GM19238 (cell line): ENCODE measurements at regions not wholly inside any gene's neighbourhood (a gene's known extent, or its start where the extent isn't known, plus 50 kb on each side); places are given as distances from the start of the nearest gene placed in this dataset.

Experiments
- DNase-seq: peaks from one replicate; pipeline ENCODE4 v3.0.0; 2011; ENCODE audit warnings: low spot score; ENCODE audit not compliant: insufficient read length

DNA sequence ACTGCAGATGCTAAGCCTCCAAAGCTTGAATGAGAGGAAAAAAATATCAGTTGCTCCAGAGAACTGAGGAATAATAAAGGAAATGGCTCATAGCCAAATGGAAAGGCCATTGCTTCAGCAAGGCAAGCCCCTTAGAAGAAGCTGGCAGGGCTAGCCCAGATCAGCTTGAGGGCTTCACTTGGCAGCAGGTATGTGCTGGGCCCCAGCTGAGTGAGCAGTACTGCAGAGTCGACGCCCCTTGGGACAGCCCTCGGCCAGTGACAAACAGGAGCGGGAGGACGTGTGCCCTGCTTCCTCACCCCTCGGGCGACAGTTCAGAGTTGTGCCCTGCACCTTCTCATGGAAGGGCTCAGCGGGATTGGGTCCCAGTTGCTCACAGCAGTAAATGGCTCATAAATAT, 1031.2 kb upstream of the TMEM132C start:
- no peak for DNase-seq

DNA sequence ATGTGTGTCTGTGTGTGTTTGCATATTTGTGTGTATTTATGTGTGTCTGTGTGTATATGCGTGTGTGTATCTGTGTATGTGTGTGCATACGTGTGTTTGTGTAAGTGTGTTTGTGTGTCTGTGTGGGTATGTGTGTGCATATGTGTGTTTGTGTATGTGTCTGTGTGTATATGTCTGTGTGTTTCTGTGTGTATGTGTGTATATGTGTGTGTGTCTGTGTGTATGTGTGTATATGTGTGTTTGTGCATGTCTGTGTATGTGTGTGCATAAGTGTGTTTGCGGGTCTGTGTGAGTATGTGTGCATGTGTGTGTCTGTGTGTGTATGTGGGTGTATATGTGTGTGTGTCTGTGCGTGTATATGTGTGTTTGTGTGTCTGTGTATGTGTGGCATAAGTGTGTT, 1030.5 kb upstream of the TMEM132C start:
- DNase-seq: no peak

DNA sequence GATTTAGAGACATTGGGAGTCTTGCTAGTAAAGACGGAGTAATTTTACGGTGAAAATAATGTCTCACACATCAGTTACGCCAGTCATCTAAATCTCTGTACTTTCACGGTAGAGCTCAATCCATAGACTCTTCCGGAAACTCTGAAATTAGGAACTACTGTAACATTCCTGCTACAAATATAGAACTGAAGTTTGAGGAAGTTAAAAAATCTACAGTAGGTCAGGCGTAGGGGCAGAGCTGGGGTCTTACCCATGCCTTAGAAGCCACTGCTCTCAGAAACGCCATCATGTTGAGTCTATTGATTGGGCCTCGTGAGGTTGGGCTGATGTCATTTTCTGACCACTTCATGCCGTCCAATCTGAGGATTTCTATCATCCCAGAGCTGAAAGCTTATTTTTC, 1029.8 kb upstream of the TMEM132C start:
- DNase-seq: no peak

DNA sequence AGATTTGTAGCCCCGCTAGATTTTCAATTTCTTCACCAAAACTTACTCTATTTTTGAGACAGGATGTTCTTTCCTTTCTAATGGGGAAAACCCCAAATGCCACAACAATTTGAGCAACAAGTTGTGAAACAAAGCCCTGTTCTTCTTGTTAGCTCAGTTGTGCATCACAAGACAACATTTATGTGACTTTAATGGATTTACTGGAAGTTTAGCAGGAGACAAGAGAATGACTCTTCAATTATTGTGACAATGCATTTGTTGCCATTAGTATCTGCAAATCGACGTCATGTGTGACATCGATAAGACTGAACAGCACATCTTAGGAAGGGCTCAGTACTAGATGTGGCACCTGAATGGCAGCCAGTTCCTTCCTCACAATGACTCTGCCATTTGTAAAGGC, 1028.9 kb upstream of the TMEM132C start:
- no peak for DNase-seq

DNA sequence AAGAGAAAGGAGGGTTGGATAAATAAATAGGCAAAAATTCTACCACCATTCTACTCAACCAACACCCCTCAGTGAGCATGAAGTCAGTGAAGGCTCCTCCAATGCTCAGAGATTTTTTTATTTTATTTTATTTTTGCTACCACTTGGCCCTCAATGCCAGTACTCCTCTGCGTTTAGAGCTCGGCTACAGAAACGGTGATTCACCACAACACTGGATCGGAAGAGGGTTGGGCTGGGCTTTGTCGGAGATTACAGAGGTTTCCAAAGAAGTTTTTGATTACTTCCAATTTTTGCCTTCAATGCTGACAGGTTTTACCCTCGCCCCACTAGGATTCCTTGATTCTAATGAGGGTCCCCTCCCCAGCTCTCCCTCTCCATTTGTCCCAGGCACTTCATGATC, 1027.2 kb upstream of the TMEM132C start:
- no peak for DNase-seq

DNA sequence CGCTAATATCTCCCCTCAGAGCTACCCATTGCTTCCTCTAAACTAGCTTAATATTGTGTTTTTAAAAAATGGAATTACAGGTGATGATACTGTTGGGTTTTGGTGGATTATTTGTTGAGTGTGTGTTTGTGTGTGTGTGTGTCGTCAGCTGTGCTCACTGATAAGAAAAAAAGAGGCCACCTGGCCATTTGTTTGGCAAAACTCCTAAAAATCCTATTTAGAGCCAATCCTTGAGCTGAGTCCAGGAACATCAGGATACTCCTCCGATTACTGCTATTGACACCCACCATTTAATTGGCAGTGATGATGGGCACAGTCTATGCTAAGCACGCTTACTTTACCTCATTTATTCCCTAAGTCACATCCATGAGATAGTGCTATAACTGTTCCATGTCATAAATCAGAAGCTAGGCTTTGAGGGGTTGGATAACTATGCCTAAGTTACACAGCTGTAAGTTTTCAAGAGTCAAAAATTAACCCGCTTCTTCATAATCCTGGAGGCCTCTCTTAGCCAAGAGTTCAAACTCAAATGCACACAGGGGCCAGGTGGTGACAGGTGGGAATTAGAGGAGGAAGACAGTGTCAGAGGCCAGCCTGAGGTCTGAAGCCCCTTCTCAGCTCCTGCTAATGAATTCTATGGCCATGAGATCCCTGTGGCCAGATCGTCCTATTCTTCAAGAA, 1026.6 kb upstream of the TMEM132C start:
- no peak for DNase-seq

DNA sequence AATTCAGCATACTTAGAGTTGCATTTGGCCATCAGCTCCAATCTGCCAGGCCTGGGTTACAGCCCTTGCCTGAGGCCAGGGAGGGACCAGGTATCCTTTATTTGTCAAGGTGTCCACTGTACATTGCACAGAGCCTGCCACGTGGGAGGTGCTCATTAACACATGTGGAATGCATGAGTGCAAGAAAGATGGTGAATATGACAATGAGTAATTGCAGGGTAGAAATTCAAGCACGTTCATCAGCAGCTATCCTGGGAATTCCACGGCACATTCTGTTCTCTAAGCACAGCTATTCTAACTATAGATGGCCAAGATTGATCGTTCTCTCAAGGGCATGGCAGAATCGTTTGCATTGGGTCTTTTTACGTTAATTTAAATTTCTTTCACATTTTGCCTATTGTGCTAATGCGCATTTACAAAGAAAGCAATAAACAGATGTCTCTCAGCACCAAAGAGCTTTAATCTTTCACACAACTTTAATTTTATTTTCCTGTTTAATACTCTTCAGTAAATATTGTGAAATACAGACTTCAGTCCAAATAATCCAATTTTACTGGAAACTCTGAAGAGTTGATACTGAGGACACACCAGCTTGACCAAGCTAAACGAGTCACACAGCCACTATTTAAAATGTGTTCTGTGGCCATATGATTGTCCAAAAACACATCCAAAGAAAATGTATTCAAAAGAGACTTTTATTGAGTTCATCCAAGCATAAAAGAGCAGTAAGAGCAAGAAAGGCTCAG, 1025.7 kb upstream of the TMEM132C start:
- no peak for DNase-seq

DNA sequence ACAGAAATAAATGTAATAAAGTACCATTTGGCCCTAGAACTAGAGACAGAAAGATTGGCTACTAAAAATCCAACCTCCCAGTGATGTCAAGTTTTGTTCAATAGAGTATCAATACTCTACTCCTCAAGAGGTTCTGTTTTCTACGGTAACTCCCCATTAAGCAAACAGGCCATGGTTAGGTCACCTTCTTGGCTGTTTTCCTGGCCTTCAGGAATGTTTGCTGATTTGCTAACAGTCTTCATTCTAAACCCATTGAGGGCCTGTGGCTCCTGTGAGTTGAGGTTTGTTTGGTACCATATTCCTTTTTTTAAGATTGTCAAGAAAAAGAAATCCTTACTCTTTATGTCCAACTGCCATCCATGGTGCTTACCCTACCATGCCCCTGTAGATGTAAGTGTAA, 1022.0 kb upstream of the TMEM132C start:
- no peak for DNase-seq

DNA sequence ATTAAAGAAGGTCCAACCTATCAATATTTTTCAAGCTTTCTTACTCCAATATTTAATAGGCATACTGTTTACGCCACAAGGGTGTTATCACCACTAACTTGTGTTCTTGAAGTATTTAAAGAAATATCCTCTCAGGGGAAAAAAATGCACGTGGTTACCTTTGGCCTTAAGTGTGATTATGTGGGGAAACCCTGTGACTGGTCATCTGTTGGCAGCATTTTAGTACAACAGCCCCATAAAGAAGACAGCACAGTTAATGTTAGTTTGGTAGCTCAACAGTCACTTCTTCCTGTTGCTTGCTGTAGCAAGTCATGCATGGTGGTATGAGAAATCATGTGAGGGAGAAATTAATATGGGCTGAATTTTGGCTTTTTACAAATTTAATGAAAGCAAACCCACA, 1021.5 kb upstream of the TMEM132C start:
- DNase-seq: no peak

DNA sequence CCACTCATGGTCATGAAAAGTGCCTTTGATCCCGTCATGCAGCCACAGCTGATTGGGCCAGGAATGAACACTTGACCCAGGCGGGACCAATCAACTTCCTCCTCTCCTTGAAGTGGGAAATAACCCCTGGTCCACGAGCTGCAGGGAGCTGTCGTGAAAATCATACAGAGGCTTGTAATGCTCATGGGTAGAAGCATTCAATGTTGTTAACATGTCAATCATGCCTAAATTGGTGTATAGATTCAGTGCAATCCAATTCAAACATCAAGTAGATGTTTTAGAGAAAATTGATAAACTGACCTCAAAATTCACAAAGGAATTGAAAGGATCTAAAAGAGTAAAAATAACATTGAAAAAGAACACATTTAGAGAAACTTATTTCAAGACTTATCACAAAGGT, 1019.0 kb upstream of the TMEM132C start:
- DNase-seq: no peak

DNA sequence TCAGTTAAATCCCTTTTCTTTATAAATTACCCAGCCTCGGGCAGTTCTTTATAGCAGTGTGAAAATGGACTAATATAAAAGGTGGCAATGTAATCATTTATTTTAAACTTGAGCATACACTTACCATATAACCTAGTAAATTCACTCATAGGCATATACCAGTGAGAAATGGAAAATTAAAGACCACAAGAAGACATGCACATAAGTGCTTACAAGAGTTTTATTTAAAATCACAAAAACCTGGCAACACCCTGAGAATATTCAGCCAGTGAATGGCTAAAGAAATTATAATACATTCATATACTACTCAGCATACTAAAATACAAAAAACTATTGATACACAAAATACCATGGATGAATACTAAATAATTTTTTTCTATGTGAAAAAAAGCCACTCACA, 1017.5 kb upstream of the TMEM132C start:
- DNase-seq: no peak

DNA sequence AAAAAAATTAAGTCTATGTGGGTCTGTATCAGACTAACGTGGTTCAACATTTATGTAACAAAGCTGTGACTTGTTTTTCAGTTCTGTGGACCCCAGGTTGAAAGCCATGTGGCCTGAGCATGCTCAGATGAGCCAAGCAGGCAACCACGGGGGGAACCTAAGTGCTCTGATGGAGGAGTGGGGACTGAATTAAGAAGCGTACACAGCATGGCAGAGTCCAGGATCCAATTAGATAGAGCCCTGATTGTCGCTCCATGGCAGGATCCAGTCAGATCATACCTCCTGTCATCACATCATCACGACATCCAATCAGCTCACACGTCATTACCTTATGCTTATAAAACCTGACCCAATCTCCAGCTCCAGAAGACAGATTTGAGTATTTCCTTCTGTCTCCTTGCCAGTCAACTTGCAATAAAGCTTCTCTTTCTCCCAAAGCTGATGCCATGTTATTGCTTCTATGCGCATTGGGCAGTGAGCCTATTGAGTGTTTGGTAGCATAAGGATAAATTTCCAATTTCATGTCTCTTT, 1013.1 kb upstream of the TMEM132C start:
- DNase-seq: no peak

DNA sequence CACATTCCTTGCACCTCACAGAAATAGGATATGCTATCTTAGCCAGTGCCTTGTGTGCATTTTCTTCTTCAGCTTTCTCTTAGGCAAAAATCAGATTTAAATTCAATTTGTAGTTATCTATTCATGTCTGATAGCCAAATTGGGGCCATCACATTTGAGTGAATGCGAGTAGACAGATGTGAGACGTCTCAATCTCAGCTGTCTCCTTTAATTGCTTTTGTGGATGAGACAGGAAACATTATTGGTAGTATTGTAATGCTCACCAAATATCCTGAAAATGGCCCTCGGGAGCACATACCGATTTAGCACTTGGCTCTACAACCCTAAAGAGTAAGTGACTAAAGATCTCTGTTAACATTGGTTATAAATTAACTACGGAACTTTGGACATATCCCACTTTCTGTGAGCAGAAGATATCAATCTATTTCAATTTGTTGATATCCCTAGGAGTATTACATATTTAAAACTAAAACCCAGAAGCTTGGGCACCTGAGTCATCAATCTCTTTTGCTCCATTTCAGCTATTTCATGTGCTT, 1012.5 kb upstream of the TMEM132C start:
- DNase-seq: no peak

DNA sequence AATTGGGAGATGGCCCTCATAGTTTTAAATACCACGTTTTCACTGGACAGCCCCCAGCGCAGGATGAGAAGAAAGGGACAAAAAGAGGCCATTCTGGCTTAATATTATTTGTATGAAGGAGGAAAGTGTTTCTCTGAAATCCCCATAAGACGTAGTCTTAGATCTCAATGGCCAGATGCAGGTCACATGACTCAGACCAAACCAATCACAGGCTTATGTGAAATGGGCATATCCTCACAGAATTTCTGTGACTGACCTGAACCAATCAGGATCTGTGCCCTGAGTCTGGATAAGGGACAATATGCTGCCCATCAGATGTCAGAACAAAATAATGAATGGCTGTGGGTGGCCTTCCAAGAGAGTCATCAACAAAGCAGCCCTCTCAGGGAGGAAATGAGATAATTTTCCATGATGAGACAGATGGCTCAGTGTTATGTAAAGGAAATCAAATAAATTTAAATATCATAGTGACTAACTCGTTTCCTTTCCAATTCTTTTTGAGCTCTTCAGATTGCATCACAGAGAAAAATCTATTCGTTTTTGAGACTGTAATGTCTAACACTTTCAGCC, 1009.5 kb upstream of the TMEM132C start:
- DNase-seq: no peak

DNA sequence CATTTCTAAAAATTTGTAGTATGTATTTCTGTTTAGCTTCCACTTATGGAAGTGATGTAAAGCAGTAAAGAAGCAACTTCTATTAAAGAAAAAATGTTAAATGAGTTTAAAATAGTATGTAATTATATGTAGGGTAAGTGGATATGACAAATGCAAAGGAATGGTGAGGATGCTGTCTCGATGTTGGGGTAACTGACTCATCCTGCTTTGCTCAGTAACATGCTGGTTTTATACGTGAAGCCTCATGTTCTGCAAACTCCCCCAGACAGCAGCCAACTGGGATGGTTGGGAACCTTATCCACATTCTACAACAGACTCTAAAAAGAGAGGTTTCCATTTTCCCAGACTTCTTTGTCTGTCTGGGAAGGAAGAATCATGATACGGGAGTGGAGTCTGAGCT, 1006.4 kb upstream of the TMEM132C start:
- DNase-seq: no peak

DNA sequence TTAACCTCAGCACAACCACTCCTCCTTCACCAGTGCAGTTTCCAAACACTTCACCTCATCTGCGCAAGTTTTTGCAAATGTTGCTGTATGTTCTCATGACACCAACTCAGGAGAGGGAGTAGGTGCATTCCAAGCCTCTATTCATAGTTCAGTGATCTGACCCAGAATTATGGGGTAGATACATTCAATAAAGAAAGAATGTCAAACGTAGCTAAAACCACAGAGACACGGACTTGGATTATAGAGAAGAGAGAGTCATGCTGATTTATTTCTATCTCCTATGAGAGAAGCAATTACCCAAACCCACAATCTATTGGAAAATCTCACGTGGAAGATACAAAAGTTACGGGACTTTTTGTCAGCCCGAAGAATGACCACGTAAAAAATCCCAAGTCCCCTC, 1006.0 kb upstream of the TMEM132C start:
- DNase-seq: no peak

DNA sequence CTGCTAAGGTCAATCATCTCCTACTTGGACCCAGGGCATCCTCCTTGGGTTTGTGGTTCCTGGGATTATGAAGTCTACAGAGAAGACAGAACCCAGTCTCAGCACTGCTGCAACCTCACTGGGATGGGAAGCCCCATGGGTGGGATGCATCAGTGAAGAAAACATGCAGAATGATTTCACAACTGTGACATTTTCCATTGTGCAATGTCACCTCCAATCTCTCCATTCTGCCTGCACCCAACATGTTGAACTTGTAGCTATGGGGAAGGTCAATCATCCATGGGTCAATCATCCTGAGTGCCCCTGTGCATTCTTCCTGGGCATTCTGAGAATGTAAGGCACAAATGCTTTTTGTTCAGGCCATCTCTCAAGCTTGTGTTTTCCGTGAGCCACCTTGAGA, 1004.4 kb upstream of the TMEM132C start:
- no peak for DNase-seq

DNA sequence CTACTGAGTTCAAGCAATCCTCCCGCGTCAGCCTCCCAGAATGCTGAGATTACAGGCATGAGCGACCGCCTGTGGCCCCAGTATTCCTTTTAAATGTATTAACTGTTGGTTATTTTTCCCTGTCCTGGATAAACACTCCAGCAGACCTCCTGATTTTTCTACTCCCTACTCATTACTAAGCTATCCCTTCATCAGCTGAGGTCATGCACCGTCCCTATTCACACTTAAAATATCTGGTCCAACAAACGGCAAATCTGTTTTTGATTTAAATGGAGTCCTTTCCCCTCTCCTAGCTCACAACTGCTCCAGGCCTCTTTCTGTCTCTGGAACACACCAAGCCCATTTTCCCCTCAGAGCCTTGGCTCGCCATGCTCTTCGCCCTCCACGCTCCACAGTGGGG, 1003.3 kb upstream of the TMEM132C start:
- no peak for DNase-seq

DNA sequence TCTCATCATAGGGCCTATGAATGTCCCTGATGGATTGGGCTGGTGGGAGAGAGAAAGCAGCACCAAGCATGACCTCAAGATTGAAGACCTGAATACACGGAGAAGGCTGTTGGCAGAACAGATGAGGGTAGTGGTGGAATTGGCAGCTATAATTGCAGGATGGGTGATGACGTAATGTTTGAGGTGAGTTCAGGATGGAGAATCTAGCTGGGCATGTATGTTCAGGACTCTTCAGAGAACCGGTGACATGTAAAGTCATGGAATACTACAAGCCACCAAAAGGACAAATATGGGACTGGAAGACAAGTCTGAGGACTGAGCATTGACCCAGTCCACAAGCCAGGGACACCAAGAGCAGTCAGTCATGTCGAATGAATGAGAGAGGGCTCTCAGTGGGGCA, 999.8 kb upstream of the TMEM132C start:
- no peak for DNase-seq

DNA sequence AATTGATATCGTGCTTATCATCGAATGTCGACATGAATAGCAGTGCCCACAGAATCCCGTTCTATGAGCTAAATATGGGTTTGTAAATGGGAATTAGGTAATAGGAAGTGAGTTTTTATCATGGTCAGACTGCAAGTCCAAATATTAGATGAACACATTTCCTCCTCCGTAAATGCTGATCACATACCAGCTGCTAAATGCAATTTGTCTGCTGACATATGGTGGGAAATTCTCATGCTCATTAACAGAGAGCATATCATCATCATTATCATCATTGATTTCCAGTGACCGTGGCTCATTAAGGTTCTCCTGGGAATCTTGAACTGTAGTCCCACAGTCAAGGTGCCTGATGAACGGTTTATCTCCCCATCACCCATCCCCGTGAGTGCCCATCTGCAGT, 998.8 kb upstream of the TMEM132C start:
- no peak for DNase-seq

DNA sequence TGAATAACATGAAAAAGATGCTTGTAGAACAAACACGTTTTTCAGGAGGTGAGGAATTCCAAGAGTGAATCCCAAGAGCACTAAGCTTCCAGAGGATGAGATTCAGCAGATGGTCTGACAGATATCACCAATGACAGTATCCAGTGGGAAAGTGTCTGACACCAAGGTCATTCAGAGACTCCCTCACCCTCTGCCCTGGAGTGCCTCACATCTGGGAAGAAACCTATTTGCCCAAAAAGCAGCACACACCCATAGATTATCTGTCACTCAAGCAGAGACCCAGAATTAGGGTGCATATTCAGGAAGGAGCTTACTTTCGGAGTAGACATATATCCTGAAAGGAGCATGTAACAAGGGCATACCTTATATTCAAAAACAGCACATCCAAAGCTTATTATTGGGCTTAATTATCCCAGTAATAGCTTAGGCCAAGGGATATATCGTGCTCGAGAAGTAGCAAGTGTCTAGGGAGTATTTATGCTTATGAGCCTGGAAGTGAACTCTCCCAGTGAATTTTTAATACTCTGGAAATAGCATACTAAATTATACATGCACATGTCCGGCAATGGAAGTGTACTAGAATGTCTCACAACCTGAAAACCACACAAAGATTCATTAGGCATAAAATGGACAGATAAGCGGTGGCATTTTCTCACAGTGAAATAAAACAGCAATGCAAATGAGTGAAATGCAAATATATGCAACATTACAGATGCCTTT, 998.1 kb upstream of the TMEM132C start:
- no peak for DNase-seq

DNA sequence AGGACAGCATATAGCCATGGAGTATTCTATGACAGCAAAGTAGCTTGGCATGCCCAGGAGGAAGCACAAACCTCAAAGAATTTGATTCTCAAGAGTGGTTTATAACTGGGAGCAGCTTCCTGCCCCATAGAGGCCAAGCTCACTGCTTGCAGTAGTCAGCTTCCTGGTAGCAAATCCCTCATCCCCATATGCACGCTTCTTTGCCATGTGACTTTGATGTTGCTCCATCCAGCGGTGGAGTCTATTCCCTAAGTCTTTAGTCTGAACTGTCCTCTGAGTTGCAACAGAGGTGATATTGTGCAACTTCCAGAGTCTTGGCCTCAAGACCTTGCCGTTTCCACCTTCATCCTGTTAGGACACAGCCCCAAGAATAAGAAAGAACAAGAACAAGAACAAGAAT, 996.8 kb upstream of the TMEM132C start:
- DNase-seq: no peak
